Lower leg skin (tissue), 3 donors: ENCODE measurements at regions not wholly inside any gene's neighbourhood (a gene's known extent, or its start where the extent isn't known, plus 50 kb on each side); places are given as distances from the start of the nearest gene placed in this dataset.

Source experiments
- CTCF ChIP-seq, 3 donors: fragments of 450-650 bp; IDR thresholded peaks; one replicate each; pipeline ENCODE4 v1.5.1; 2016; ENCODE audit warnings: antibody characterized with exemption in 3 of 3, mild to moderate bottlenecking in 3 of 3, moderate library complexity in 2 of 3
- POLR2A ChIP-seq, 2 donors: fragments of 450-650 bp; IDR thresholded peaks; one replicate each; pipeline ENCODE4 v1.6.1; 2016 to 2017; ENCODE audit warnings: antibody characterized with exemption in 2 of 2, mild to moderate bottlenecking in 1 of 2, moderate library complexity in 1 of 2

- TF ChIP-seq CTCF (IDR thresholded peaks at IDR 0.05) (no peak), POLR2A (IDR thresholded peaks at IDR 0.05) (no peak)
Observed at GRCh38 chr18:10240973-10241372, 213.5 kb upstream of the APCDD1 start.
